HepG2 (cell line): ENCODE measurements at regions not wholly inside any gene's neighbourhood (a gene's known extent, or its start where the extent isn't known, plus 50 kb on each side); places are given as distances from the start of the nearest gene placed in this dataset.

Source experiments
- HDAC2 ChIP-seq: sonication (generic); formaldehyde crosslinking; IDR thresholded peaks from 2 replicates; pipeline ENCODE4 v1.4.0; 2020; ENCODE audit warnings: missing genetic modification reagents
- HNF1A ChIP-seq, 2 experiments: sonication (generic) in 1 of 2; formaldehyde crosslinking in 1 of 2; IDR thresholded peaks; 2 replicates each; pipeline versions ENCODE4 v1.4.0 to v1.6.1; 2016 to 2020; ENCODE audit warnings: borderline replicate concordance in 1 of 2, low read depth in 1 of 2, mild to moderate bottlenecking in 1 of 2, missing genetic modification reagents in 1 of 2
- HOXA9 ChIP-seq: sonication (generic); formaldehyde crosslinking; IDR thresholded peaks from 2 replicates; pipeline ENCODE4 v1.8.1; 2022; ENCODE audit warnings: missing genetic modification reagents, mild to moderate bottlenecking, moderate library complexity, borderline replicate concordance
- KLF6 ChIP-seq: IDR thresholded peaks from 2 replicates; pipeline ENCODE4 v1.8.0; 2016; ENCODE audit warnings: missing biosample characterization, missing genetic modification reagents
- MED8 ChIP-seq: sonication (generic); formaldehyde crosslinking; IDR thresholded peaks from 2 replicates; pipeline ENCODE4 v1.8.1; 2023; ENCODE audit warnings: mild to moderate bottlenecking, missing genetic modification reagents; ENCODE audit not compliant: insufficient replicate concordance
- THAP8 ChIP-seq: sonication (generic); formaldehyde crosslinking; IDR thresholded peaks from 2 replicates; pipeline ENCODE4 v1.5.1; 2020; ENCODE audit warnings: missing genetic modification reagents, mild to moderate bottlenecking, borderline replicate concordance
- ZNF263 ChIP-seq: sonication (generic); formaldehyde crosslinking; IDR thresholded peaks from 2 replicates; pipeline ENCODE4 v1.4.0; 2020; ENCODE audit warnings: missing genetic modification reagents
- ZNF3 ChIP-seq: IDR thresholded peaks from 2 replicates; pipeline ENCODE4 v1.7.0; 2017; ENCODE audit warnings: inconsistent platforms
- ZNF318 ChIP-seq: sonication (generic); formaldehyde crosslinking; IDR thresholded peaks from 2 replicates; pipeline ENCODE4 v1.4.0; 2020; ENCODE audit warnings: mild to moderate bottlenecking, missing genetic modification reagents
- ZNF574 ChIP-seq: sonication (generic); formaldehyde crosslinking; IDR thresholded peaks from 2 replicates; pipeline ENCODE4 v1.4.0; 2020; ENCODE audit warnings: missing genetic modification reagents

- TF ChIP-seq HNF1A (IDR thresholded peaks at IDR 0.05; ENCODE audit: low read depth) (peak; percentile 85), HNF1A (CRISPR knock-in tag; IDR thresholded peaks at IDR 0.05; ENCODE audit: borderline replicate concordance) (peak; percentile 91), HDAC2 (CRISPR knock-in tag) (peak; percentile 68), THAP8 (CRISPR knock-in tag) (no peak), ZNF318 (CRISPR knock-in tag) (no peak), MED8 (CRISPR knock-in tag) (no peak), ZNF574 (CRISPR knock-in tag) (peak; percentile 43; the same call in 1 of the 2 replicates), HOXA9 (CRISPR knock-in tag) (no peak), ZNF263 (CRISPR knock-in tag) (0 out of 2 replicates have a peak, but pooled peaks have one; percentile 15), KLF6 (CRISPR knock-in tag) (no peak), ZNF3 (CRISPR knock-in tag) (0 out of 2 replicates have a peak, but pooled peaks have one; percentile 44)
Measured at GRCh38 chr5:67605730-67606585, 409.4 kb upstream of the CD180 start (continued).
